Lower lobe of right lung (tissue), 2 donors: ENCODE measurements at regions not wholly inside any gene's neighbourhood (a gene's known extent, or its start where the extent isn't known, plus 50 kb on each side); places are given as distances from the start of the nearest gene placed in this dataset.

Source experiments
- ATAC-seq, 2 donors: fragments of 200-7000 bp; cut with Tn5 transposase; one replicate each; pipeline ENCODE4 v1.9.1; 2020 to 2022; ENCODE audit warnings: mild to moderate bottlenecking in 2 of 2, moderate library complexity in 2 of 2
- DNase-seq: peaks from one replicate; pipeline ENCODE4 v3.0.0-alpha.2; 2020
- H3K27ac ChIP-seq: fragments of 200-600 bp; one replicate; pipeline ENCODE4 v1.8.0; 2022
- H3K27me3 ChIP-seq: fragments of 200-600 bp; one replicate; pipeline ENCODE4 v1.8.0; 2022; ENCODE audit warnings: low read depth
- H3K36me3 ChIP-seq: fragments of 200-600 bp; one replicate; pipeline ENCODE4 v1.8.0; 2022; ENCODE audit warnings: mild to moderate bottlenecking
- H3K4me1 ChIP-seq: fragments of 200-600 bp; one replicate; pipeline ENCODE4 v1.8.0; 2022
- H3K4me3 ChIP-seq: fragments of 200-600 bp; one replicate; pipeline ENCODE4 v1.8.0; 2022; ENCODE audit warnings: mild to moderate bottlenecking
- H3K9me3 ChIP-seq: fragments of 200-600 bp; one replicate; pipeline ENCODE4 v1.8.0; 2022
- CTCF ChIP-seq: fragments of 200-600 bp; IDR thresholded peaks from one replicate; pipeline ENCODE4 v1.8.0; 2022; ENCODE audit warnings: antibody characterized with exemption, mild to moderate bottlenecking
- intact Hi-C: fragments of 100-400 bp; cut with DNase I; formaldehyde crosslinking; loops from one replicate; pipeline ENCODE4 v1.11.0; 2022
- donor health status: DM: no; HTN: yes; CAD: no; lungs with severe emphysema.

GRCh38 chr13:99436686-99437416 is 64.4 kb upstream of the TM9SF2 start:
- ATAC-seq (peak; percentile 81 to 88), DNase-seq (peak; percentile 93)
- Histone ChIP-seq H3K27ac (no peak overlapping the region), H3K4me3 (no peak overlapping the region), H3K27me3 (peaks cover 10% of the 10 kb centered on the region), H3K36me3 (no peaks in the 10 kb centered on the region), H3K4me1 (peaks cover 32% of the 10 kb centered on the region), H3K9me3 (no peaks in the 10 kb centered on the region)
- intact Hi-C loops = no loop called here
- peak; percentile 99 for TF ChIP-seq CTCF

GRCh38 chr13:99439048-99439447 is 62.2 kb upstream of the TM9SF2 start:
- Histone ChIP-seq H3K4me1 (peaks cover 13% of the 10 kb centered on the region), H3K27ac (no peak overlapping the region), H3K4me3 (no peak overlapping the region), H3K9me3 (no peaks in the 10 kb centered on the region), H3K36me3 (no peaks in the 10 kb centered on the region), H3K27me3 (peaks cover 11% of the 10 kb centered on the region)
- ATAC-seq = peak; percentile 31 to 37
- intact Hi-C loops = no loop called here
- no peak for DNase-seq
- no peak for TF ChIP-seq CTCF

GRCh38 chr13:99439850-99440604 is 61.2 kb upstream of the TM9SF2 start:
- H3K4me3 ChIP-seq = no peak overlapping the region
- no peak for TF ChIP-seq CTCF
- H3K9me3 ChIP-seq = no peaks in the 10 kb centered on the region
- no peak overlapping the region for H3K27ac ChIP-seq
- intact Hi-C loops = no loop called here
- no peak for DNase-seq
- H3K27me3 ChIP-seq = peaks cover 11% of the 10 kb centered on the region
- no peak for ATAC-seq
- H3K36me3 ChIP-seq = no peaks in the 10 kb centered on the region
- H3K4me1 ChIP-seq = peaks cover 13% of the 10 kb centered on the region

- intact Hi-C loops = no loop called here
- ATAC-seq (peak; percentile 78 to 79), DNase-seq (no peak)
- Histone ChIP-seq H3K27me3 (peaks cover 11% of the 10 kb centered on the region), H3K27ac (no peak overlapping the region), H3K4me3 (no peak overlapping the region), H3K9me3 (no peaks in the 10 kb centered on the region), H3K4me1 (peaks cover 7% of the 10 kb centered on the region), H3K36me3 (no peaks in the 10 kb centered on the region)
- TF ChIP-seq CTCF = peak; percentile 96
Observed at GRCh38 chr13:99442273-99442895, 58.9 kb upstream of the TM9SF2 start.

- intact Hi-C loops = no loop called here
- DNase-seq = no peak
- no peak for TF ChIP-seq CTCF
Observed at GRCh38 chr13:99446242-99446641, 55.0 kb upstream of the TM9SF2 start.

More at GRCh38 chr13:99446242-99446641, 55.0 kb upstream of the TM9SF2 start:
- no peak for ATAC-seq
- Histone ChIP-seq H3K27ac (no peak overlapping the region), H3K4me1 (no peaks in the 10 kb centered on the region), H3K9me3 (no peaks in the 10 kb centered on the region), H3K4me3 (no peak overlapping the region), H3K27me3 (peaks cover 18% of the 10 kb centered on the region), H3K36me3 (no peaks in the 10 kb centered on the region)
